GM12865 (cell line): ENCODE measurements at regions not wholly inside any gene's neighbourhood (a gene's known extent, or its start where the extent isn't known, plus 50 kb on each side); places are given as distances from the start of the nearest gene placed in this dataset.

ENCODE experiments used
- DNase-seq: peaks from one replicate; pipeline ENCODE4 v3.0.0; 2010; ENCODE audit warnings: low read depth
- H3K4me3 ChIP-seq: 2 replicates; pipeline ENCODE4 v1.5.1; 2011; ENCODE audit warnings: mild to moderate bottlenecking, low read depth, low read length, control low read depth
- TF ChIP-seq, protein P1 (sequence below): IDR thresholded peaks from 2 replicates; pipeline ENCODE4 v1.5.1; 2011; ENCODE audit warnings: low read length, control low read depth, low read depth, inconsistent platforms; ENCODE audit not compliant: insufficient read depth; ENCODE audit errors: missing control alignments

DNA sequence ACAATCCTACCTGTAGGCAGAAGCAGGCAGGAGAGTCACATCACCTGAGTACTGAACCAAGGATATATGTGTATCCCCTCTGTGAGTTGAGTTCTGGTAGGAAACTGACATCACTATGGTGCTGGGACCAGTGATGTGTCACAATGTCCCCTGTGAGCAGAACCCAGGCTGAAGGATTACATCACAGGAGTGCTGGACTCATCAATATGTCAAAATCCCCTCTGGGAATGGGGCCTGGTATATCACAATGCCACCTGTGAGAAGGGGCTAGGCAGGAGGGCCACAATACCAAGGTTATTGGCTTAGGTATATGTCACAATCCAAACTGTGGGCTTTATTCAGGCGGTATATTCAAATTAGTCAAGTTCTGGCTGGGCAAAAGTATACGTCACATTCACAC, 2098.3 kb downstream of the TP53TG3F start:
- H3K4me3 ChIP-seq = no peak overlapping the region
- TF ChIP-seq, protein P1, sequence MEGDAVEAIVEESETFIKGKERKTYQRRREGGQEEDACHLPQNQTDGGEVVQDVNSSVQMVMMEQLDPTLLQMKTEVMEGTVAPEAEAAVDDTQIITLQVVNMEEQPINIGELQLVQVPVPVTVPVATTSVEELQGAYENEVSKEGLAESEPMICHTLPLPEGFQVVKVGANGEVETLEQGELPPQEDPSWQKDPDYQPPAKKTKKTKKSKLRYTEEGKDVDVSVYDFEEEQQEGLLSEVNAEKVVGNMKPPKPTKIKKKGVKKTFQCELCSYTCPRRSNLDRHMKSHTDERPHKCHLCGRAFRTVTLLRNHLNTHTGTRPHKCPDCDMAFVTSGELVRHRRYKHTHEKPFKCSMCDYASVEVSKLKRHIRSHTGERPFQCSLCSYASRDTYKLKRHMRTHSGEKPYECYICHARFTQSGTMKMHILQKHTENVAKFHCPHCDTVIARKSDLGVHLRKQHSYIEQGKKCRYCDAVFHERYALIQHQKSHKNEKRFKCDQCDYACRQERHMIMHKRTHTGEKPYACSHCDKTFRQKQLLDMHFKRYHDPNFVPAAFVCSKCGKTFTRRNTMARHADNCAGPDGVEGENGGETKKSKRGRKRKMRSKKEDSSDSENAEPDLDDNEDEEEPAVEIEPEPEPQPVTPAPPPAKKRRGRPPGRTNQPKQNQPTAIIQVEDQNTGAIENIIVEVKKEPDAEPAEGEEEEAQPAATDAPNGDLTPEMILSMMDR = no peak
- no peak for DNase-seq

- TF ChIP-seq, protein P1 = no peak
- no peak overlapping the region for H3K4me3 ChIP-seq
These were observed 2100.7 kb downstream of the TP53TG3F start for GRCh38 chr16:35559911-35560636.

GRCh38 chr16:35560637-35560984, 2101.2 kb downstream of the TP53TG3F start:
- TF ChIP-seq, protein P1 = no peak
- H3K4me3 ChIP-seq = no peak overlapping the region
- no peak for DNase-seq

More at GRCh38 chr16:35559911-35560636, 2100.7 kb downstream of the TP53TG3F start:
- no peak for DNase-seq

GRCh38 chr16:35561346-35561745, 2101.9 kb downstream of the TP53TG3F start:
- no peak for DNase-seq
- TF ChIP-seq, protein P1 = no peak

DNA sequence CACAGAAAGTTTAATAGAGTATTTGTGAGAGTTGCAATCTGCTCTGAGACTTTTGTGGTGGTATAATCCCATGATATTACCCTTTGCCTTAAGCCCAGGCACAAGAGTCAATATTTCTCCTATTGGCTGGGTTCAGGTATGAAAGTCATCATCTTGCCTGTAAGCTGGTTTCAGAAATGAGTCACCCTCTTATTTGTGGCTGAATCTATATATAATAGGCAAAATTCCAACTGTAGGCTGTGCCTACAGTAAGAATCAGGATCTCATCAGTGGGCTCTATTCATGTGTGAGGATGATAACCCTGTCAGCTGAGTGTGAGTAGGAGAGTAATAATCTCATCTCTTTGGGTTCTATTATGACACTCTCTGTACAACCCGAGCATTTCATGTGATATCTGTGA, 2103.1 kb downstream of the TP53TG3F start:
- TF ChIP-seq, protein P1 = no peak
- no peak for DNase-seq
- H3K4me3 ChIP-seq = no peak overlapping the region

More at GRCh38 chr16:35561346-35561745, 2101.9 kb downstream of the TP53TG3F start:
- H3K4me3 ChIP-seq = no peak overlapping the region

GRCh38 chr16:35562919-35563318, 2103.5 kb downstream of the TP53TG3F start:
- TF ChIP-seq, protein P1 = no peak
- no peak overlapping the region for H3K4me3 ChIP-seq
- DNase-seq = no peak

DNA sequence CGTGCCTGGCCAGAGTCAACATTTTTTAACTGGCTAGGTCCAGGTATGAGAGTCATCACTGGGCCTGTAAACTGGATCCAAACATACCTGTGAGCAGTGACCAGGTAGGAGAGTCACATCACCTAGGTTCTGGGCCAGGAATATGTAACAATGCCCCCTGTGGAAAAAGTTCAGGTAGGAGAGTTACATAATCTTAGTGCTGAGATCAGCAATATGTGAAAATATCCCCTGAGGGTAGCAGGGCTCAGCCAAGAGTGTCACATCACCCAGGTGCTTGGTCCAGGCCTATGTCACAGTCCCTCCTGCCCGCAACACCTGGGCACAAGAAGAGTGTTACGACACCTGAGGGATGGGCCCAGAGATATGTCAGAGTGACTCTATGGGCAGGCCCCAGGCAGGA, 2104.7 kb downstream of the TP53TG3F start:
- H3K4me3 ChIP-seq = no peak overlapping the region
- TF ChIP-seq, protein P1 = no peak
- DNase-seq = no peak
